Lower leg skin (tissue), 3 donors: ENCODE measurements at regions not wholly inside any gene's neighbourhood (a gene's known extent, or its start where the extent isn't known, plus 50 kb on each side); places are given as distances from the start of the nearest gene placed in this dataset.

ENCODE experiments used
- POLR2A ChIP-seq, 2 donors: fragments of 450-650 bp; IDR thresholded peaks; one replicate each; pipeline ENCODE4 v1.6.1; 2016 to 2017; ENCODE audit warnings: antibody characterized with exemption in 2 of 2, mild to moderate bottlenecking in 1 of 2, moderate library complexity in 1 of 2
- TF ChIP-seq, protein P1 (sequence below), 3 donors: fragments of 450-650 bp; IDR thresholded peaks; one replicate each; pipeline ENCODE4 v1.5.1; 2016; ENCODE audit warnings: antibody characterized with exemption in 3 of 3, mild to moderate bottlenecking in 3 of 3, moderate library complexity in 2 of 3

- TF ChIP-seq, protein P1, sequence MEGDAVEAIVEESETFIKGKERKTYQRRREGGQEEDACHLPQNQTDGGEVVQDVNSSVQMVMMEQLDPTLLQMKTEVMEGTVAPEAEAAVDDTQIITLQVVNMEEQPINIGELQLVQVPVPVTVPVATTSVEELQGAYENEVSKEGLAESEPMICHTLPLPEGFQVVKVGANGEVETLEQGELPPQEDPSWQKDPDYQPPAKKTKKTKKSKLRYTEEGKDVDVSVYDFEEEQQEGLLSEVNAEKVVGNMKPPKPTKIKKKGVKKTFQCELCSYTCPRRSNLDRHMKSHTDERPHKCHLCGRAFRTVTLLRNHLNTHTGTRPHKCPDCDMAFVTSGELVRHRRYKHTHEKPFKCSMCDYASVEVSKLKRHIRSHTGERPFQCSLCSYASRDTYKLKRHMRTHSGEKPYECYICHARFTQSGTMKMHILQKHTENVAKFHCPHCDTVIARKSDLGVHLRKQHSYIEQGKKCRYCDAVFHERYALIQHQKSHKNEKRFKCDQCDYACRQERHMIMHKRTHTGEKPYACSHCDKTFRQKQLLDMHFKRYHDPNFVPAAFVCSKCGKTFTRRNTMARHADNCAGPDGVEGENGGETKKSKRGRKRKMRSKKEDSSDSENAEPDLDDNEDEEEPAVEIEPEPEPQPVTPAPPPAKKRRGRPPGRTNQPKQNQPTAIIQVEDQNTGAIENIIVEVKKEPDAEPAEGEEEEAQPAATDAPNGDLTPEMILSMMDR (IDR thresholded peaks at IDR 0.05), result no peak
- no peak for TF ChIP-seq POLR2A (IDR thresholded peaks at IDR 0.05)
Observed at GRCh38 chr6:153662982-153663381, 376.1 kb upstream of the OPRM1 start.
